ENCODE measurements at regions not wholly inside any gene's neighbourhood (a gene's known extent, or its start where the extent isn't known, plus 50 kb on each side); places are given as distances from the start of the nearest gene placed in this dataset.
A peak's percentile ranks its signal among the peaks of the same experiment; 100 is the strongest.

GRCh38 chr11:76266286-76267100 lies 60.2 kb upstream of the WNT11 start:
- H3K4me3 Mint-ChIP-seq: no peak overlapping the region

GRCh38 chr11:76265771-76266241 lies 59.5 kb upstream of the WNT11 start:
- Mint-ChIP-seq H3K27ac (no peak overlapping the region), H3K4me3 (no peak overlapping the region), H3K27me3 (ENCODE audit: low read depth) (peaks cover 35% of the 10 kb centered on the region), H3K9me3 (no peaks in the 10 kb centered on the region), H3K4me1 (peaks cover 43% of the 10 kb centered on the region), H3K36me3 (ENCODE audit: low read depth) (no peaks in the 10 kb centered on the region)
- TF ChIP-seq CTCF (IDR thresholded peaks at IDR 0.05; ENCODE audit: unreplicated experiment in 3 of 3): no peak

More at GRCh38 chr11:76266286-76267100, 60.2 kb upstream of the WNT11 start:
- TF ChIP-seq CTCF (IDR thresholded peaks at IDR 0.05; ENCODE audit: unreplicated experiment in 3 of 3): no peak
- no peaks in the 10 kb centered on the region for H3K36me3 Mint-ChIP-seq (ENCODE audit: low read depth)
- H3K27me3 Mint-ChIP-seq (ENCODE audit: low read depth): peaks cover 29% of the 10 kb centered on the region
- no peaks in the 10 kb centered on the region for H3K9me3 Mint-ChIP-seq
- peaks cover 48% of the 10 kb centered on the region for H3K4me1 Mint-ChIP-seq
- H3K27ac Mint-ChIP-seq: peak overlapping the region in 2 of 3 experiments; percentile 25 to 69

- no peak for TF ChIP-seq CTCF (IDR thresholded peaks at IDR 0.05; ENCODE audit: unreplicated experiment in 3 of 3)
- Mint-ChIP-seq H3K4me3 (no peak overlapping the region), H3K9me3 (no peaks in the 10 kb centered on the region), H3K4me1 (peaks cover 28% of the 10 kb centered on the region), H3K27me3 (ENCODE audit: low read depth) (peaks cover 40% of the 10 kb centered on the region), H3K27ac (no peak overlapping the region), H3K36me3 (ENCODE audit: low read depth) (no peaks in the 10 kb centered on the region)
These were observed 57.4 kb upstream of the WNT11 start for GRCh38 chr11:76263657-76264056.

- Mint-ChIP-seq H3K36me3 (ENCODE audit: low read depth) (no peaks in the 10 kb centered on the region), H3K4me3 (no peak overlapping the region), H3K27me3 (ENCODE audit: low read depth) (peaks cover 36% of the 10 kb centered on the region), H3K4me1 (peaks cover 26% of the 10 kb centered on the region), H3K9me3 (no peaks in the 10 kb centered on the region), H3K27ac (no peak overlapping the region)
- TF ChIP-seq CTCF (IDR thresholded peaks at IDR 0.05; ENCODE audit: unreplicated experiment in 3 of 3): no peak
These were observed 56.9 kb upstream of the WNT11 start for GRCh38 chr11:76263166-76263565.

- TF ChIP-seq CTCF (IDR thresholded peaks at IDR 0.05; ENCODE audit: unreplicated experiment in 3 of 3): no peak
- peaks cover 52% of the 10 kb centered on the region for H3K27me3 Mint-ChIP-seq (ENCODE audit: low read depth)
- H3K9me3 Mint-ChIP-seq: no peaks in the 10 kb centered on the region
- no peaks in the 10 kb centered on the region for H3K36me3 Mint-ChIP-seq (ENCODE audit: low read depth)
- H3K27ac Mint-ChIP-seq: no peak overlapping the region
- no peak overlapping the region for H3K4me3 Mint-ChIP-seq
- H3K4me1 Mint-ChIP-seq: peaks cover 13% of the 10 kb centered on the region
These were observed 54.1 kb upstream of the WNT11 start for GRCh38 chr11:76260296-76260925.

All from nephron (organoid).